ENCODE measurements at regions not wholly inside any gene's neighbourhood (a gene's known extent, or its start where the extent isn't known, plus 50 kb on each side); places are given as distances from the start of the nearest gene placed in this dataset.

DNA sequence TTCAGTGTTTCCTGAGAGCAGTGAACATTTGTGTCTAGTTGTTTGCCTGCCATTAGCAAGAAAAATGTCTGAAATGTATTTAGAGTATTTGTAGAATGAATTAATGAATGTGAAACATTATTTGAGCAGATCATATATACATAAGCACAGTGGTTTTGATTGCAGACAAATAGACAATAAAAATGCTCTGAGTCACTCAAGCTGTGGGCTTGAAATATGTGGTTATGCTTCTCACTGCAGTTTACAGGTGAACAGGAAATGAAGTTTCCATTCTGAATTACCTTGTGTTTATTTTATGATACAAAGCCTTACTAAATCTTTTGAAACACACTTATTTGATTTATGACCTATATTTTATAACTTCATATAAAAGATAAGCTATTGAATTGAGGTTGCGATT, 827.7 kb downstream of the TMTC2 start:
- TF ChIP-seq, protein P1, sequence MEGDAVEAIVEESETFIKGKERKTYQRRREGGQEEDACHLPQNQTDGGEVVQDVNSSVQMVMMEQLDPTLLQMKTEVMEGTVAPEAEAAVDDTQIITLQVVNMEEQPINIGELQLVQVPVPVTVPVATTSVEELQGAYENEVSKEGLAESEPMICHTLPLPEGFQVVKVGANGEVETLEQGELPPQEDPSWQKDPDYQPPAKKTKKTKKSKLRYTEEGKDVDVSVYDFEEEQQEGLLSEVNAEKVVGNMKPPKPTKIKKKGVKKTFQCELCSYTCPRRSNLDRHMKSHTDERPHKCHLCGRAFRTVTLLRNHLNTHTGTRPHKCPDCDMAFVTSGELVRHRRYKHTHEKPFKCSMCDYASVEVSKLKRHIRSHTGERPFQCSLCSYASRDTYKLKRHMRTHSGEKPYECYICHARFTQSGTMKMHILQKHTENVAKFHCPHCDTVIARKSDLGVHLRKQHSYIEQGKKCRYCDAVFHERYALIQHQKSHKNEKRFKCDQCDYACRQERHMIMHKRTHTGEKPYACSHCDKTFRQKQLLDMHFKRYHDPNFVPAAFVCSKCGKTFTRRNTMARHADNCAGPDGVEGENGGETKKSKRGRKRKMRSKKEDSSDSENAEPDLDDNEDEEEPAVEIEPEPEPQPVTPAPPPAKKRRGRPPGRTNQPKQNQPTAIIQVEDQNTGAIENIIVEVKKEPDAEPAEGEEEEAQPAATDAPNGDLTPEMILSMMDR (conservative IDR thresholded peaks at IDR 0.05), result no peak
- no peak for TF ChIP-seq ZFX (IDR thresholded peaks at IDR 0.05)
